Natural killer cell (primary cell): ENCODE measurements at regions not wholly inside any gene's neighbourhood (a gene's known extent, or its start where the extent isn't known, plus 50 kb on each side); places are given as distances from the start of the nearest gene placed in this dataset.

Experiments used
- ATAC-seq, 3 donors: fragments of 150-1000 bp in 2 of 3; fragments of 200-7000 bp in 1 of 3; cut with Tn5 transposase; 1 replicate in 1 of 3; 2 replicates in 2 of 3; pipeline ENCODE4 v1.10.0; 2021; ENCODE audit warnings: mild to moderate bottlenecking in 2 of 3, moderate library complexity in 2 of 3
- DNase-seq, 2 donors: peaks; one replicate each; pipeline versions ENCODE4 v3.0.0 to v3.0.0-alpha.2; 2013 to 2021; ENCODE audit warnings: mixed read lengths in 1 of 2
- H3K27ac ChIP-seq: one replicate; pipeline ENCODE4 v1.5.1; 2013; ENCODE audit warnings: mild to moderate bottlenecking, low read length
- H3K27me3 ChIP-seq: one replicate; pipeline ENCODE4 v1.6.1; 2013; ENCODE audit warnings: low read length; ENCODE audit not compliant: control insufficient read depth, insufficient read depth
- H3K36me3 ChIP-seq: one replicate; pipeline ENCODE4 v1.6.1; 2013; ENCODE audit warnings: low read length; ENCODE audit not compliant: control insufficient read depth, insufficient read depth
- H3K4me1 ChIP-seq: one replicate; pipeline ENCODE4 v1.6.1; 2013; ENCODE audit warnings: low read length; ENCODE audit not compliant: control insufficient read depth, insufficient read depth
- H3K4me3 ChIP-seq: one replicate; pipeline ENCODE4 v1.5.1; 2013; ENCODE audit warnings: low read length
- H3K9me3 ChIP-seq: one replicate; pipeline ENCODE4 v1.6.1; 2013; ENCODE audit warnings: low read length; ENCODE audit not compliant: control insufficient read depth, insufficient read depth
- H3K27ac Mint-ChIP-seq, 2 donors: one replicate each; pipeline ENCODE4 v1.8.0; 2022; ENCODE audit warnings: mild to moderate bottlenecking in 2 of 2, mixed read lengths in 2 of 2, moderate library complexity in 1 of 2
- H3K27me3 Mint-ChIP-seq, 2 donors: one replicate each; pipeline ENCODE4 v1.8.0; 2022; ENCODE audit warnings: low read depth in 2 of 2, mixed read lengths in 2 of 2
- H3K36me3 Mint-ChIP-seq: one replicate; pipeline ENCODE4 v1.8.0; 2022; ENCODE audit warnings: mixed read lengths
- H3K4me1 Mint-ChIP-seq, 2 donors: one replicate each; pipeline ENCODE4 v1.8.0; 2022; ENCODE audit warnings: mixed read lengths in 2 of 2
- H3K4me3 Mint-ChIP-seq: one replicate; pipeline ENCODE4 v1.8.0; 2022; ENCODE audit warnings: mild to moderate bottlenecking, moderate library complexity, mixed read lengths
- H3K9me3 Mint-ChIP-seq, 2 donors: one replicate each; pipeline ENCODE4 v1.8.0; 2022; ENCODE audit warnings: mixed read lengths in 2 of 2
- CTCF ChIP-seq: fragments of 200-600 bp; IDR thresholded peaks from one replicate; pipeline ENCODE4 v1.8.0; 2022; ENCODE audit warnings: antibody characterized with exemption
- WGBS: methylation state at CpG from one replicate; pipeline ENCODE4 v1.1.7; 2013; ENCODE audit warnings: missing lambda C conversion rate; ENCODE audit not compliant: insufficient coverage; 5-methylcytosine and 5-hydroxymethylcytosine counted together
- intact Hi-C: fragments of 100-400 bp; cut with micrococcal nuclease; formaldehyde crosslinking; loops from one replicate; pipeline ENCODE4 v1.14.2; 2022

- no peak for TF ChIP-seq CTCF
- no peaks in the 10 kb centered on the region for H3K27me3 ChIP-seq
- H3K9me3 Mint-ChIP-seq, result no peaks in the 10 kb centered on the region
- no peaks in the 10 kb centered on the region for H3K9me3 ChIP-seq
- no peak overlapping the region for H3K27ac ChIP-seq
- no peak overlapping the region for H3K4me3 ChIP-seq
- no peaks in the 10 kb centered on the region for H3K36me3 ChIP-seq
- H3K36me3 Mint-ChIP-seq, result no peaks in the 10 kb centered on the region
- H3K4me3 Mint-ChIP-seq, result no peak overlapping the region
- H3K4me1 ChIP-seq, result no peaks in the 10 kb centered on the region
- ATAC-seq, result no peak
- 95% methylated on average over 14 of the region's 16 CpGs for WGBS
- no peaks in the 10 kb centered on the region for H3K4me1 Mint-ChIP-seq
- no peak for DNase-seq
- H3K27ac Mint-ChIP-seq, result no peak overlapping the region
- no peaks in the 10 kb centered on the region for H3K27me3 Mint-ChIP-seq
- intact Hi-C loops, result no loop called here
Observed at GRCh38 chr3:127037021-127037400, 54.1 kb downstream of the PLXNA1 start.

GRCh38 chr3:127037418-127037841 is 54.5 kb downstream of the PLXNA1 start:
- no peaks in the 10 kb centered on the region for H3K27me3 Mint-ChIP-seq

GRCh38 chr3:127037971-127038446 is 55.1 kb downstream of the PLXNA1 start:
- Mint-ChIP-seq H3K9me3 (no peaks in the 10 kb centered on the region), H3K36me3 (no peaks in the 10 kb centered on the region), H3K4me3 (no peak overlapping the region), H3K4me1 (no peaks in the 10 kb centered on the region), H3K27me3 (no peaks in the 10 kb centered on the region), H3K27ac (no peak overlapping the region)
- DNase-seq (no peak), ATAC-seq (no peak)
- Histone ChIP-seq H3K4me3 (no peak overlapping the region), H3K36me3 (no peaks in the 10 kb centered on the region), H3K4me1 (no peaks in the 10 kb centered on the region), H3K9me3 (no peaks in the 10 kb centered on the region), H3K27ac (no peak overlapping the region), H3K27me3 (no peaks in the 10 kb centered on the region)
- intact Hi-C loops, result no loop called here
- TF ChIP-seq CTCF, result no peak
- WGBS, result 73% methylated on average over 10 of the region's 10 CpGs

More at GRCh38 chr3:127037418-127037841, 54.5 kb downstream of the PLXNA1 start:
- no peak for ATAC-seq
- Mint-ChIP-seq H3K27ac (no peak overlapping the region), H3K4me3 (no peak overlapping the region), H3K9me3 (no peaks in the 10 kb centered on the region), H3K36me3 (no peaks in the 10 kb centered on the region), H3K4me1 (no peaks in the 10 kb centered on the region)
- no peak for DNase-seq
- Histone ChIP-seq H3K4me3 (no peak overlapping the region), H3K9me3 (no peaks in the 10 kb centered on the region), H3K36me3 (no peaks in the 10 kb centered on the region), H3K4me1 (no peaks in the 10 kb centered on the region), H3K27me3 (no peaks in the 10 kb centered on the region), H3K27ac (no peak overlapping the region)
- WGBS, result 93% methylated on average over 11 of the region's 11 CpGs
- TF ChIP-seq CTCF, result no peak
- intact Hi-C loops, result no loop called here

GRCh38 chr3:127038466-127038865 is 55.6 kb downstream of the PLXNA1 start:
- TF ChIP-seq CTCF, result no peak
- no peaks in the 10 kb centered on the region for H3K4me1 Mint-ChIP-seq
- no peaks in the 10 kb centered on the region for H3K9me3 Mint-ChIP-seq
- Histone ChIP-seq H3K4me1 (no peaks in the 10 kb centered on the region), H3K27ac (no peak overlapping the region), H3K9me3 (no peaks in the 10 kb centered on the region), H3K4me3 (no peak overlapping the region), H3K27me3 (no peaks in the 10 kb centered on the region), H3K36me3 (no peaks in the 10 kb centered on the region)
- H3K27me3 Mint-ChIP-seq, result no peaks in the 10 kb centered on the region
- intact Hi-C loops, result no loop called here
- DNase-seq (no peak), ATAC-seq (no peak)
- H3K27ac Mint-ChIP-seq, result no peak overlapping the region
- H3K4me3 Mint-ChIP-seq, result no peak overlapping the region
- WGBS, result 93% methylated on average over 14 of the region's 14 CpGs
- H3K36me3 Mint-ChIP-seq, result no peaks in the 10 kb centered on the region
